NB4 (cell line): ENCODE measurements at regions not wholly inside any gene's neighbourhood (a gene's known extent, or its start where the extent isn't known, plus 50 kb on each side); places are given as distances from the start of the nearest gene placed in this dataset.

Experiments used
- CTCF ChIP-seq: IDR thresholded peaks from one replicate; pipeline ENCODE4 v1.5.1; 2012; ENCODE audit warnings: low read depth, low read length
- MYC ChIP-seq: IDR thresholded peaks from 2 replicates; pipeline ENCODE4 v1.6.1; 2011; ENCODE audit warnings: low read depth, low read length
- POLR2A ChIP-seq: IDR thresholded peaks from 2 replicates; pipeline ENCODE4 v1.6.1; 2011; ENCODE audit warnings: mild to moderate bottlenecking; ENCODE audit not compliant: insufficient read length; ENCODE audit errors: extremely low read depth

GRCh38 chrX:9341291-9342201, 123.3 kb upstream of the TBL1X start:
- TF ChIP-seq CTCF, result no peak
- no peak for TF ChIP-seq POLR2A
- no peak for TF ChIP-seq MYC
